ENCODE measurements at regions not wholly inside any gene's neighbourhood (a gene's known extent, or its start where the extent isn't known, plus 50 kb on each side); places are given as distances from the start of the nearest gene placed in this dataset.

DNA sequence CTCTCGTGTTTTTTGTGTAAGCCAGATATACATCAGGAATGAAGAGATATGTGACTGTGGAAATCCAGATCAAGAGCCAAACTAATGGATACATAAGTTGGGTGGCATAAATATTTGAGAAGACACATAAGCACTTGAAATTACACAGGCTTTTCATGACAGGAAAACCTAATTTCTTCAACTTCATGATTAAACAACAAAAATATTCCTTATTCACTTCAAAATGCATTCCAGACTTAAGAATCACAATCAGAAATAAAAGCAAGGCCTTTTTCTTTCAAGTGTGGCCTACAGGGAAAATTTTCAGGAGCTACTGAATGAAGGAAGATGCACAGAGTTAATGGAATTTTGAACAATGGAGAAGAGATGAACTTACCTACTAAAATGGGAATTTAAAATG lies 515.6 kb downstream of the FOXG1 start:
- no peak for DNase-seq
- Histone ChIP-seq H3K9ac (ENCODE audit: extremely low read depth, low read length, poor library complexity, severe bottlenecking) (no peak overlapping the region), H3K27me3 (ENCODE audit: control insufficient read depth, insufficient read depth, low read length, poor library complexity, severe bottlenecking) (no peaks in the 10 kb centered on the region), H3K4me3 (ENCODE audit: low read length) (no peak overlapping the region), H3K27ac (ENCODE audit: low read depth, low read length) (no peak overlapping the region), H3K36me3 (ENCODE audit: control insufficient read depth, insufficient read depth, low read length) (no peaks in the 10 kb centered on the region), H3K9me3 (ENCODE audit: control insufficient read depth, low read length) (no peaks in the 10 kb centered on the region), H3K4me1 (ENCODE audit: control insufficient read depth, insufficient read depth, low read length) (no peaks in the 10 kb centered on the region)
- H3K27ac Mint-ChIP-seq: no peak overlapping the region
- peaks cover 3% of the 10 kb centered on the region for H3K27me3 Mint-ChIP-seq (ENCODE audit: insufficient read depth)
- peaks cover 7% of the 10 kb centered on the region for H3K9me3 Mint-ChIP-seq
- WGBS, 2 experiments (ENCODE audit: insufficient coverage in 1 of 2, insufficient read length in 1 of 2): 67 to 75% methylated on average over 1 of the region's 1 CpG
- no peaks in the 10 kb centered on the region for H3K36me3 Mint-ChIP-seq (ENCODE audit: low read depth)
- no peaks in the 10 kb centered on the region for H3K4me1 Mint-ChIP-seq
- H3K4me3 Mint-ChIP-seq: no peak overlapping the region
- no peak for TF ChIP-seq CTCF (conservative IDR thresholded peaks at IDR 0.05)

- Mint-ChIP-seq H3K27ac (no peak overlapping the region), H3K4me1 (no peaks in the 10 kb centered on the region)
- WGBS, 2 experiments (ENCODE audit: insufficient coverage in 1 of 2, insufficient read length in 1 of 2): 92% methylated on average over 2 of the region's 2 CpGs; no CpG with 5 or more reads in 1 of the 2 experiments
Observed at GRCh38 chr14:29290441-29290840, 523.9 kb downstream of the FOXG1 start.

GRCh38 chr14:29299372-29299771 lies 532.8 kb downstream of the FOXG1 start:
- no peak overlapping the region for H3K4me3 Mint-ChIP-seq
- 89% methylated on average over 1 of the region's 1 CpG; no CpG with 5 or more reads in 1 of the 2 experiments for WGBS, 2 experiments (ENCODE audit: insufficient coverage in 1 of 2, insufficient read length in 1 of 2)
- H3K36me3 ChIP-seq (ENCODE audit: control insufficient read depth, insufficient read depth, low read length): no peaks in the 10 kb centered on the region

More at GRCh38 chr14:29290441-29290840, 523.9 kb downstream of the FOXG1 start:
- Histone ChIP-seq H3K4me3 (ENCODE audit: low read length) (no peak overlapping the region), H3K27ac (ENCODE audit: low read depth, low read length) (no peak overlapping the region), H3K4me1 (ENCODE audit: control insufficient read depth, insufficient read depth, low read length) (no peaks in the 10 kb centered on the region), H3K36me3 (ENCODE audit: control insufficient read depth, insufficient read depth, low read length) (no peaks in the 10 kb centered on the region), H3K9me3 (ENCODE audit: control insufficient read depth, low read length) (peaks cover 14% of the 10 kb centered on the region), H3K9ac (ENCODE audit: extremely low read depth, low read length, poor library complexity, severe bottlenecking) (no peak overlapping the region), H3K27me3 (ENCODE audit: control insufficient read depth, insufficient read depth, low read length, poor library complexity, severe bottlenecking) (no peaks in the 10 kb centered on the region)
- Mint-ChIP-seq H3K27me3 (ENCODE audit: insufficient read depth) (no peaks in the 10 kb centered on the region), H3K4me3 (no peak overlapping the region), H3K36me3 (ENCODE audit: low read depth) (no peaks in the 10 kb centered on the region), H3K9me3 (peaks cover 29% of the 10 kb centered on the region)
- TF ChIP-seq CTCF (conservative IDR thresholded peaks at IDR 0.05): no peak
- no peak for DNase-seq

More at GRCh38 chr14:29299372-29299771, 532.8 kb downstream of the FOXG1 start:
- H3K36me3 Mint-ChIP-seq (ENCODE audit: low read depth): no peaks in the 10 kb centered on the region
- Histone ChIP-seq H3K4me3 (ENCODE audit: low read length) (no peak overlapping the region), H3K27ac (ENCODE audit: low read depth, low read length) (no peak overlapping the region), H3K4me1 (ENCODE audit: control insufficient read depth, insufficient read depth, low read length) (no peaks in the 10 kb centered on the region), H3K9me3 (ENCODE audit: control insufficient read depth, low read length) (peaks cover 8% of the 10 kb centered on the region), H3K9ac (ENCODE audit: extremely low read depth, low read length, poor library complexity, severe bottlenecking) (no peak overlapping the region), H3K27me3 (ENCODE audit: control insufficient read depth, insufficient read depth, low read length, poor library complexity, severe bottlenecking) (no peaks in the 10 kb centered on the region)
- H3K27me3 Mint-ChIP-seq (ENCODE audit: insufficient read depth): no peaks in the 10 kb centered on the region
- peaks cover 33% of the 10 kb centered on the region for H3K9me3 Mint-ChIP-seq
- H3K27ac Mint-ChIP-seq: no peak overlapping the region
- H3K4me1 Mint-ChIP-seq: peaks cover 4% of the 10 kb centered on the region
- no peak for DNase-seq
- TF ChIP-seq CTCF (conservative IDR thresholded peaks at IDR 0.05): no peak
